ENCODE measurements at regions not wholly inside any gene's neighbourhood (a gene's known extent, or its start where the extent isn't known, plus 50 kb on each side); places are given as distances from the start of the nearest gene placed in this dataset.
"Not testable (repeated sequence)": the region's sequence is repeated elsewhere in the genome, so short reads cannot be mapped to it uniquely, and the experiment has no call there.

- not testable (repeated sequence) for TF ChIP-seq EZH2 (IDR thresholded peaks at IDR 0.05; ENCODE audit: low read length, missing control alignments); CTCF (conservative IDR thresholded peaks at IDR 0.05 in 1 of 2, IDR thresholded peaks at IDR 0.05 in 1 of 2; ENCODE audit: low read depth in 1 of 2, low read length in 2 of 2)
These were observed 507.1 kb downstream of the ZNF516 start for GRCh38 chr18:75987913-75988312.

Measured in fibroblast of lung (primary cell).